ENCODE measurements at regions not wholly inside any gene's neighbourhood (a gene's known extent, or its start where the extent isn't known, plus 50 kb on each side); places are given as distances from the start of the nearest gene placed in this dataset.

GRCh38 chr3:69474186-69474585, 88.3 kb upstream of the FRMD4B start:
- DNase-seq (ENCODE audit: low read depth): no peak
- TF ChIP-seq CTCF (IDR thresholded peaks at IDR 0.05; ENCODE audit: insufficient read depth, low read length): no peak
- H3K4me3 ChIP-seq (ENCODE audit: low read depth, low read length): no peak overlapping the region

GRCh38 chr3:69472093-69472492, 86.2 kb upstream of the FRMD4B start:
- DNase-seq (ENCODE audit: low read depth): no peak
- TF ChIP-seq CTCF (IDR thresholded peaks at IDR 0.05; ENCODE audit: insufficient read depth, low read length): no peak
- H3K4me3 ChIP-seq (ENCODE audit: low read depth, low read length): no peak overlapping the region

GRCh38 chr3:69463531-69463930, 77.6 kb upstream of the FRMD4B start:
- DNase-seq (ENCODE audit: low read depth): peak; percentile 48
- no peak overlapping the region for H3K4me3 ChIP-seq (ENCODE audit: low read depth, low read length)
- TF ChIP-seq CTCF (IDR thresholded peaks at IDR 0.05; ENCODE audit: insufficient read depth, low read length): no peak

- no peak overlapping the region for H3K4me3 ChIP-seq (ENCODE audit: low read depth, low read length)
- DNase-seq (ENCODE audit: low read depth): no peak
- no peak for TF ChIP-seq CTCF (IDR thresholded peaks at IDR 0.05; ENCODE audit: insufficient read depth, low read length)
These were observed 76.9 kb upstream of the FRMD4B start for GRCh38 chr3:69462826-69463100.

GRCh38 chr3:69462022-69462825, 76.3 kb upstream of the FRMD4B start:
- no peak overlapping the region for H3K4me3 ChIP-seq (ENCODE audit: low read depth, low read length)
- no peak for TF ChIP-seq CTCF (IDR thresholded peaks at IDR 0.05; ENCODE audit: insufficient read depth, low read length)
- no peak for DNase-seq (ENCODE audit: low read depth)

GRCh38 chr3:69460034-69460433, 74.1 kb upstream of the FRMD4B start:
- H3K4me3 ChIP-seq (ENCODE audit: low read depth, low read length): no peak overlapping the region
- TF ChIP-seq CTCF (IDR thresholded peaks at IDR 0.05; ENCODE audit: insufficient read depth, low read length): no peak
- DNase-seq (ENCODE audit: low read depth): no peak

GRCh38 chr3:69458803-69459365, 73.0 kb upstream of the FRMD4B start:
- H3K4me3 ChIP-seq (ENCODE audit: low read depth, low read length): no peak overlapping the region
- no peak for TF ChIP-seq CTCF (IDR thresholded peaks at IDR 0.05; ENCODE audit: insufficient read depth, low read length)
- no peak for DNase-seq (ENCODE audit: low read depth)

Data from fibroblast of the aortic adventitia (primary cell).